Lower lobe of right lung (tissue), 2 donors: ENCODE measurements at regions not wholly inside any gene's neighbourhood (a gene's known extent, or its start where the extent isn't known, plus 50 kb on each side); places are given as distances from the start of the nearest gene placed in this dataset.

Experiments
- ATAC-seq, 2 donors: fragments of 200-7000 bp; cut with Tn5 transposase; one replicate each; pipeline ENCODE4 v1.9.1; 2020 to 2022; ENCODE audit warnings: mild to moderate bottlenecking in 2 of 2, moderate library complexity in 2 of 2
- DNase-seq: peaks from one replicate; pipeline ENCODE4 v3.0.0-alpha.2; 2020
- H3K27ac ChIP-seq: fragments of 200-600 bp; one replicate; pipeline ENCODE4 v1.8.0; 2022
- H3K27me3 ChIP-seq: fragments of 200-600 bp; one replicate; pipeline ENCODE4 v1.8.0; 2022; ENCODE audit warnings: low read depth
- H3K36me3 ChIP-seq: fragments of 200-600 bp; one replicate; pipeline ENCODE4 v1.8.0; 2022; ENCODE audit warnings: mild to moderate bottlenecking
- H3K4me1 ChIP-seq: fragments of 200-600 bp; one replicate; pipeline ENCODE4 v1.8.0; 2022
- H3K4me3 ChIP-seq: fragments of 200-600 bp; one replicate; pipeline ENCODE4 v1.8.0; 2022; ENCODE audit warnings: mild to moderate bottlenecking
- H3K9me3 ChIP-seq: fragments of 200-600 bp; one replicate; pipeline ENCODE4 v1.8.0; 2022
- intact Hi-C: fragments of 100-400 bp; cut with DNase I; formaldehyde crosslinking; loops from one replicate; pipeline ENCODE4 v1.11.0; 2022
- TF ChIP-seq, protein P1 (sequence below): fragments of 200-600 bp; IDR thresholded peaks from one replicate; pipeline ENCODE4 v1.8.0; 2022; ENCODE audit warnings: antibody characterized with exemption, mild to moderate bottlenecking
- donor health status: DM: no; HTN: yes; CAD: no; lungs with severe emphysema.

DNA sequence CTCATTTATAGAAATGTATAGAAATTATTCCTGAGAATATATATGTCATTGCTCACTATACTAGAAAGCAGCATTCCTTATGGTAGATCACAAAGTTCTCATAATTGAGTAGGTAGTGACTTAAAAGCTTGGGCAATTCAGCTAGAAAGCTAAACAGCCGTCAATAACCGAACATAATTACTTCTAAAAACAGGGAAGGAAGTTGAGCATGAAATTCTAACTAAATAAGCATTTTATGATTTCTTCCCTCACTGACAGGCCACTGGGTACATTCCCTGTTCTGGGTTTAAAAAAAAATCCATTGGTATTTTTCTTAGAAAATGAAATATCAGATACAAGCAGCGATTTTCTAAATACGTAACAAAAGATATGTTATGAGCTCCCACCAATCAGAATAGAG, 91.1 kb upstream of the DAB2 start:
- Histone ChIP-seq H3K9me3 (no peaks in the 10 kb centered on the region), H3K4me3 (no peak overlapping the region), H3K27me3 (no peaks in the 10 kb centered on the region), H3K36me3 (no peaks in the 10 kb centered on the region), H3K4me1 (peaks cover 23% of the 10 kb centered on the region), H3K27ac (no peak overlapping the region)
- DNase-seq (no peak), ATAC-seq (no peak)
- intact Hi-C loops: no loop called here
- TF ChIP-seq, protein P1, sequence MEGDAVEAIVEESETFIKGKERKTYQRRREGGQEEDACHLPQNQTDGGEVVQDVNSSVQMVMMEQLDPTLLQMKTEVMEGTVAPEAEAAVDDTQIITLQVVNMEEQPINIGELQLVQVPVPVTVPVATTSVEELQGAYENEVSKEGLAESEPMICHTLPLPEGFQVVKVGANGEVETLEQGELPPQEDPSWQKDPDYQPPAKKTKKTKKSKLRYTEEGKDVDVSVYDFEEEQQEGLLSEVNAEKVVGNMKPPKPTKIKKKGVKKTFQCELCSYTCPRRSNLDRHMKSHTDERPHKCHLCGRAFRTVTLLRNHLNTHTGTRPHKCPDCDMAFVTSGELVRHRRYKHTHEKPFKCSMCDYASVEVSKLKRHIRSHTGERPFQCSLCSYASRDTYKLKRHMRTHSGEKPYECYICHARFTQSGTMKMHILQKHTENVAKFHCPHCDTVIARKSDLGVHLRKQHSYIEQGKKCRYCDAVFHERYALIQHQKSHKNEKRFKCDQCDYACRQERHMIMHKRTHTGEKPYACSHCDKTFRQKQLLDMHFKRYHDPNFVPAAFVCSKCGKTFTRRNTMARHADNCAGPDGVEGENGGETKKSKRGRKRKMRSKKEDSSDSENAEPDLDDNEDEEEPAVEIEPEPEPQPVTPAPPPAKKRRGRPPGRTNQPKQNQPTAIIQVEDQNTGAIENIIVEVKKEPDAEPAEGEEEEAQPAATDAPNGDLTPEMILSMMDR: no peak

DNA sequence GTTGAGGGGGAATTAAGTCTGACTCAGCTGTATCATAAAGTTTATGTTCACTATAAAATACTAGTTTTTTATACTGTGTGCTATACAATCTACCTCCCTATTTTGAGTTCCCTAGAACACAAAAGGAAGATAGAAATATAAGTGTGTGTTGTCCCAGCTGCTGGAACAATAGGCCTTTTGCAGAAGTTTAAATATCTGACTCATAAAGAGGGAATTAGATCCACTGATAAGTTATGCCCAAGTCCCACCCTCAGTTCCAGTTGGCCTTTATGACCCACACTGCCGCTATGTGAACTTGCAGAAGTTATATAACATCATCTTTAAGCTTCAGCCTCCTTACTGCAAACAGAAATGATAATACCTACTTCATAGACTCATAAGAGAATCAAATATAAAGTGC, 88.5 kb upstream of the DAB2 start:
- TF ChIP-seq, protein P1: no peak
- intact Hi-C loops: no loop called here
- no peaks in the 10 kb centered on the region for H3K27me3 ChIP-seq
- no peaks in the 10 kb centered on the region for H3K36me3 ChIP-seq
- no peaks in the 10 kb centered on the region for H3K9me3 ChIP-seq
- H3K4me3 ChIP-seq: no peak overlapping the region
- DNase-seq (no peak), ATAC-seq (no peak)
- no peaks in the 10 kb centered on the region for H3K4me1 ChIP-seq
- H3K27ac ChIP-seq: no peak overlapping the region

DNA sequence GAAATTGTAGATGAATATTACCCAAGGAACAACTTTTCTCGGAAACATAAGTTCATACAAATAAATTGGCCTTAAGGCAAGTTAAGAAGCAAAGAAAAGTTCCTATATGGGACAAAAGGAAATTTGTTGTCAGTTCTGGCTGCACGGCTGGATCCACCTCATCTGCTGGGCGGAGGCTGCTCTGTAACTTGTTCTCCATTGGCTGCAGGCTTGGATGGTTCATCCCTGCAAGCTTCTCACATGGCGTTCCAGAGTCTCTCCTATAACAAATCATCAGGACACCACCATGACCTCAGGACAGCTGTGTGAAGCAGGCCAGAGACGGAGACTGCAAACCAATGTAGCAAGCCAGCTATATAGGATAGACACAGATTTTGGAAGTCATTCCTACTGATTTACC, 81.4 kb upstream of the DAB2 start:
- Histone ChIP-seq H3K9me3 (no peaks in the 10 kb centered on the region), H3K4me1 (peaks cover 27% of the 10 kb centered on the region), H3K27me3 (no peaks in the 10 kb centered on the region), H3K4me3 (no peak overlapping the region), H3K27ac (no peak overlapping the region), H3K36me3 (no peaks in the 10 kb centered on the region)
- TF ChIP-seq, protein P1: no peak
- no peak for ATAC-seq
- intact Hi-C loops: no loop called here
- DNase-seq: no peak

DNA sequence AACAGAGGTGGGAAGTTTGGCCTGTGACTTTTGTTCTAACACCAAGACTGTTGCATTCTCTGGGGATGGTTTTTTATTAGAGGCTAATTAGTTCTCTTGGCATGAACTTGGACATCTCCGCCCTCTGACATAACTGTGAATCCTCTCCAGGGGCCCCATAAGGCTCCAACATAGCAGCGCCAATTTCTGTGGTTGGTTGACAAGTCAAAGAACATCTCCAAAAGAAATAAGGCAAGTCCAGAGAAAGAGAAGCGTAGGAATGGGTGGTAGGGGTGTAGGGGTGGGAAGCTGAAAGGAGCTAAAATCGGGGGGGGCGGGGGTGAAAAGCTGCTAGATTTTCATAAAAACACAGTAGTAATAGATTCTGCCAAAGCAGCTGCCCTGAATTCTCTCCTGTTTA, 81.0 kb upstream of the DAB2 start:
- H3K36me3 ChIP-seq: no peaks in the 10 kb centered on the region

DNA sequence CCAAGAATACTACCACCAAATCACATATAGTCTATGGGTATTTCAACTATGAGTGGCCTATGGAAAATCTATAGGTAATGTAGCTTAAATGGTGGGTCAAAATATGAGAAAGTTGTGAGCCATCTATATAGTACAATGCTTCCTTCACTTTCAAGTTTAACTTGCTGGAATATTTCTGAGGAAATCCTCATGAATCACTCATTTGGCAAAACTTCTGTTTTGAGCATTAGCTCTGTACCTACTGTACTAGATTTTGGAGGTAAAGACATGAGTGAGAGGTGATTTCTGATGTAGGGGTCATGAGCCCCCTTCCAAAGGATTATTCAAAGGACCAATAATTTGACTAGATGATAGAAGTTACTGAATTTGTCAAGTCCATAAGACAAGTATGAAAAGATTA, 80.6 kb upstream of the DAB2 start:
- Histone ChIP-seq H3K36me3 (no peaks in the 10 kb centered on the region), H3K4me1 (peaks cover 29% of the 10 kb centered on the region), H3K27ac (no peak overlapping the region), H3K9me3 (no peaks in the 10 kb centered on the region), H3K4me3 (no peak overlapping the region), H3K27me3 (no peaks in the 10 kb centered on the region)
- ATAC-seq: no peak
- TF ChIP-seq, protein P1: no peak
- DNase-seq: no peak
- intact Hi-C loops: no loop called here

More for the DNA sequence above, 81.0 kb upstream of the DAB2 start:
- Histone ChIP-seq H3K4me1 (peaks cover 29% of the 10 kb centered on the region), H3K9me3 (no peaks in the 10 kb centered on the region), H3K27ac (no peak overlapping the region), H3K4me3 (no peak overlapping the region), H3K27me3 (no peaks in the 10 kb centered on the region)
- TF ChIP-seq, protein P1: no peak
- intact Hi-C loops: no loop called here
- ATAC-seq (no peak), DNase-seq (no peak)

DNA sequence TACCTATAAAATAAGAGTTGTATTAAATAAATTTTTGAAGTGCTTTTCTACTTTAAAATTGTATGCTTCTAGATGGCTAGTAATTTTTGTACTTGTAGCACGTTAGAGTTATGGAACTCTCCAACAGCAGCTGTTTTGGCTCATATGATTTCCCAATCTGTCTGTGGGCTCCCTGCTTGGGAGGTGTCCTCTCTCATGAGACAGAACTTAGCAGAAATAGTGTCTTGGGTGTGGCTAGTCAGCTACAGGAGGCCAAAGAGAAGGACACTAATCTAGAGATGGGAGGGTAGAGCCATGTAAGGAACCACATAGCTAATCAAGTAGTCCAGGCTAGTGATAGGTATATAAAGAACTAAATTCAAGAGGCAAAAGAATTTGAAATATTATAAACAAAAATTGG, 78.4 kb upstream of the DAB2 start:
- no peaks in the 10 kb centered on the region for H3K27me3 ChIP-seq
- H3K4me3 ChIP-seq: no peak overlapping the region
- TF ChIP-seq, protein P1: no peak
- no peaks in the 10 kb centered on the region for H3K36me3 ChIP-seq
- DNase-seq: no peak
- H3K27ac ChIP-seq: peak overlapping the region; percentile 61
- intact Hi-C loops: no loop called here
- H3K4me1 ChIP-seq: peaks cover 29% of the 10 kb centered on the region
- peak; percentile 66 to 78 for ATAC-seq
- no peaks in the 10 kb centered on the region for H3K9me3 ChIP-seq
